Medulla oblongata (tissue), 1 donor: ENCODE measurements at regions not wholly inside any gene's neighbourhood (a gene's known extent, or its start where the extent isn't known, plus 50 kb on each side); places are given as distances from the start of the nearest gene placed in this dataset.

ENCODE experiments used
- DNase-seq: peaks from one replicate; pipeline ENCODE4 v3.0.0-alpha.2; 2015; ENCODE audit errors: extremely low spot score

DNA sequence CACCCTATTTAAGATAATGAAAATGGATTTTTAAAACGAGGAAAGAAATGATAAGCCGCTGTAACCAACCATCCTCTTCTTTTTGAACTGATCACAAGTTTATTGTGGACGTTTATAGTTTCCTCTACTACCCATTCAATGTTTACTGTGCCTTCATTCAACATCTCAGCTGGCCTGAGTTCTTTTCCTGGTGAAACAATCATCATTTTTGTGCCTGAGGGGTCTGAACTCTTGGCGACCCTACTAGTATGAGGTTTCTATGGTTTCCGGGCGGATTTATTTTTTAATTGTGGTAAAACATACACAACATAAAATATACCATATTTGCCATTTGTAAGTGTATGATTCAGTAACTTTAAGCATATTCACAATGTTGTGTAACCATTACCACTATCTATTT lies 100.7 kb downstream of the SPRY1 start:
- DNase-seq = no peak

DNA sequence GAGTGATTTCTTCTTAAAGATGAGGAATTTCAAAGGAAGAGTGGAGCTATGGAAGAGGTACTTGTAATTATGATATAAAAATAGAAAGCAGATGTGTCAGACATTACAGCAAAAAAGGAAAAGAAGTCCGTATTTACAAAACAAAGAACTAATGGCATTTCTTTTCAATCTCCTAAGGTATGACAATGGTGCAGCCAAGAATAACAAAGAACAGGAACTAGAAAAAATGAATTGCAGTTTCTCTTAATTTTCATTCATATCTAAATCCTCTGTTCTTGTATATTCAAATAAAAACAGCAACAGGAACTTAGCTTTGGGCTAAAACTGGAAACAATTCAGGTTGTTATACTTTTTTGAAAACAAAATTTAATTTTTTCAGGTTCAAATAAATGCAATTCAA lies 105.1 kb downstream of the SPRY1 start:
- DNase-seq = no peak

DNA sequence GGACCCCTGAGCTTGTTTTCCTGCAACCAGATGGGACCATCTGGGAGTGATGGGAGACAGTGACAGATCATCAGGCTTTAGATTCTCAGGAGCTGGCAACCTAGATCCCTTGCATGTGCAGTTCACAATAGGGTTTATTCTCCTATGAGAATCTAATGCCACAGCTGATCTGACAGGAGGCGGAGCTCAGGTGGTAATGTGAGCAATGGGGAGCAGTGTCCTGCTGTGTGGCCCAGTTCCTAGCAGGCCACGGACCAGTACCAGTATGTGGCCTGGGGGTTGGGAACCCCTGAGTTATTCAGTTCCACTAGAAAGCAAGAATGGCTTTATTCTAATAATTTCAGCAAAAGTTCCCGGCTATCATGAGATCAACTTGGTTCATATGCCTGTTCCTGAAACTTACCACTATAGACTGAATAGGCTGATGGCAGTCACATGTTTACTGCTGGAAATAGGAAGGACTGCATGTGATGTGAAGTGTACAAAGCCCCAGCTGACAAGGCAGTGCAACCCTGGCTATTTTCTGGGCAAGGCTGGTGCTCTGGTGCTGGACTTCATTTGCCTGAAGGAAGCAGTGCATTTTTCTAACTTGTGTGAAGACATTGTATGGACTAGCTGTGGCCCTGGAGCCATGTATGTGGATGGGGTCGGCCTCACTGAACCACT lies 107.2 kb downstream of the SPRY1 start:
- DNase-seq = peak; percentile 74

DNA sequence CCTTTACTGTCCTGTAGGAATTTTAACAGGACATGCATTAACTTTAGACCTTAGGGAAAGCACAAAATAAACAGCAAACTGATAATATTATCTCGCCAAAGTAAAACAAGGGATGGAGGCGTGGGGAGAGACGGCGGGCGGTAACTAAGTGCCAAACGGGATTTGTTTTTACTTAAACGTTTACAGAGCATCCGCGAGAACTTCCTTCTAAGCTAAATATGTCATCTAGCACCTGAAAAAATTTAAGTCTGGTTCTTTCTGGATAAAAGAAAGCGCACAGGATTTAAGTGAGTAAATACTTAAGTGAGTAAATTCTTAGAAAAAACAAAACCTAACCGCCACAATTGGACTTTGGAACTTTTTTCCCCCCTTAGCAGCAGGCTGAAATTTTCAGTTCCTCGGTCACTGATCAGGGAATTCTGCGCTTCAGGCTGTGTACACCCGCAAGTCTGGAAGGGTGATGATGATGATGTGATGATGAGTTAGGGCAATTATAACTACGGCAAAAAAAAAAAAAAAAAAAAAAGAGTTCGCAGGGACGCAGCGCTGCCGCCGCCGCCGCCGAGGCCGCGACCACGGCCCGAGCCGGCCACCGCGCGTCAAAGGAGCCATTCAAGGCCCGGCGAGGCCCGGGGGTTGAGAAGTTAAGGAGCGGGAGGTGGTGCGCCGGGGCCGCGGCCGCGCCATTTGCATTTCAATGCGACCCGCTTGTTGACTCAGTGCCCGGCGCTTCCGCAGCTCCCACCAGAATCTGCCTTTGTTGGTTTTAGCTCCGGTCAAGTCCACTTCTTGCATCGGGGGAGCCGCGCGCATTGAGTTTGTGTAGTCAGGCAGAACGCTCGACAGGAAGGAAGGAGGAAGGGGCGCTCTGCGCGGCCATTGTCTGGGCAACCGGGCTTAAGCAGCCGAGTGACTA lies 108.8 kb downstream of the SPRY1 start:
- DNase-seq = peak; percentile 65

DNA sequence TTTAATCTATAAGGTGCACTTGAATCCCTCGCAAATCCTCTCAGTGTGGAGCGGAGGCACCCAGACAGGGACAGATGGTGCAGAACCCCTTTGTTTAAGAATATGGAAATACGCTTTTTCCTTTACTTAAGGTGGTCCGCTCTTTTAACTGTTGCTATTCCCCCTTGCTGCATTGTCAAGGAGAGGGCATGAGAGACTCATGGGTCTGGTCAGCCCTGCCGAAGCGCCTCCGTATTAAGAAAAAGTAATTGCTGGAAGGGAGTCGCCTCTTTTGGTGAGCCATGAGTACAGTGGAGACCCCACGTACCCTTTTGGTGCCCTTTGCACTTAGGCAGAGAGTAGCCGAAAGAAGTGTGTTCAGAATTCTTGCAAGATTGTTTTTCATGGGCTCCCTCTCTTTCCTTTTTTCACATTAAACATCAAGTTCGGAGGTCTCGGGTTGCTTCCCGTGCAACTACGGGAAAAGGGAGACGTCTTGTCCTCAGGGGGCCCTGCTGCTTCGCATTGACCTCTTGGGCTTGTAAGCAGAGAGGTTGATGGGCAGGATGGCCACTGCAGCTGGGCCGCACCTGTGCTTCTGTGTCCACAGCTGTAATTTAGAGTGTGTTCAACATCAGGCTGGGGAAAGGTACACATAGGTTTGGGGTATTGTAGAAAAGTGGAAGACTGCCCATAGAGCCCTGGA lies 109.6 kb downstream of the SPRY1 start:
- DNase-seq = no peak

DNA sequence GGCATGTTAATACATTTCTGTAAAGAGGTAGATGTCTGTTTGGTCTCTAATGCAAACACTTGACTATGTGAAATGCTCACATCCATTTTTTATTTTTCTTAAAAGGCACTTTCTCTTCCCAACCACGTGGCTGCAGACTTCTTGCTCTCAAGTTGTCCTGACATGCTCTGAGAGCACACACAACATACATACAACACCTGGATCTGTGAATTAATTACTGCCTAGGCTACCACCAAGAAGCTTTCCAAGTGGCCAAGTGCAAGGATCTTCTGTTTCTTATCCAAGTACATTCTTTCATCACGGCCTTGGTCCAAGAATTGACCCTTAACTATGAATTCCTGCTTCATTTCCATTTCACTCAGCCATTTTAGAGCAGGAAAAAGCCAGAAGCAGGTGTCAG lies 110.8 kb downstream of the SPRY1 start:
- DNase-seq = no peak

DNA sequence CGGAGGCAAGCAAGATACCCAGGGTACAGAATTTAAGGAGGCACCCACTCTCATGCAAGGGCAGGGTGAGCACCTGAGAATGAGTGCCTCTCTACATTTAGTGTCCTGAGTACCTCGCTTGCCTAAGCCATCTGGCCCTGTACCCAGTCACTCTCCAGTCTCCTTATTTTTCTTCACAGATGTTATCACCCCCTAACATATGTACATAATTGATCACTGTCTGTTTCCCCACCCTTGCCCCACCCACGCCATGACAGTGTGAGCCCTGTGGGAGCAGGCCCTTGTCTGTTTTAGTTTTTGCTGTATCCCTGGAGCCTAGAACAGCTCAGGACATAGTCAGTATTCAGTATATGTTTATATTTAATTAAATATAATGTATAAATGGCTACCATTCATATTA lies 113.6 kb downstream of the SPRY1 start:
- DNase-seq = no peak

DNA sequence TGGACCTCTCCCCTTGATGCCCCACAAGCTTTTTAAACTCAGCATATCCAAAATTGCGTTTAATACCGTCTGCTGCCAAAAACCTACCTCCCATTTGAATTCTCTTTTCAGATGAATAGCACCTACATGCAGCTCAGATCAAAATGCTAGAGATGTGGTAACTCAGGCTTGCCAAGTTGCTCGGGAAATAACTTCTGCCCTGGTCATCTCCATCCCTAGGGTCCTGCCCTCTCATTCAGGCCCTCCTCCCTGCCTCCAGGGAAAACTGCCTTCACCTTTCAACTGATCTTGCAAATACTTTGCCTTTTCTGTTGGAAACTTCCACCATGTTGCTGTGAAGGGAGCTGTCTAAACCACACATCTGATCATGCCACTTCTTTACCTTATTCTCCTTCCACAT lies 114.1 kb downstream of the SPRY1 start:
- DNase-seq = no peak

DNA sequence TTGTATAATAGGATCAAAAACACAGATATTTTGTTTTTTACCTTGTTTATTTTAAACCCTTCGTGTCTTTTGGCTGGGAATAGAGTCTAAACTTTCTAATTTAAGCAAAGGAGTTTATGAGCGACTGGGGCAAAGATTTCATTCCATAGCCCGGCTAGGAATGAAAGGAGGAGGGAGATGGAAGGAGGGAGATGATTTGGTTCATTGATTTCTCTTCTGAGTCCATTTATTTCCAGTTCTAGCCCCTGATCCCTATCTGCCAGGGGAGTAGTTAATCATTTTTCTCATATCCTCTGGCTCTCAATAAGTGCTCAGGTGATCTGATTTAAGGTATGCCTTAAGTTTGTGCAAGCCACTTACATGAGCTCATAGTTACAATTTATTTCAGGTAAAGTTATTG lies 120.0 kb downstream of the SPRY1 start:
- DNase-seq = no peak

DNA sequence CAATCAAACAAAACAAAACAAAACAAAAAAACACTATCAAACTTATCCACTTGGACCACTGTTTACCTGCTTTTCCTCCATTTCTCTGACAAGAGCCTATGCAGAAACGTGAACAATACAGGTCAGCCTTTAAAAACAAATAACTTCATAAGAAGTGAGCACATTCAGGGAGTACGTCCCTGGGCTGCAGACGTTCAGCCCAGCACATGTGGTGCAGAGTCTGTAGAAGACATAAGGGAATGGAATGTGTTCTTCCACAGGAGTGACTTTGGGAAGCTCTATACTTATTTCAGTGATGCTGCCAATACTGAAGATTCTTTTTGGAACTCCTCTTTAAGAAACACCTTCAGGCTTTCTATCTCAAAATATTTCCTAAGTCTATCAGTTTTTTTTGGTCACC lies 120.6 kb downstream of the SPRY1 start:
- DNase-seq = no peak

DNA sequence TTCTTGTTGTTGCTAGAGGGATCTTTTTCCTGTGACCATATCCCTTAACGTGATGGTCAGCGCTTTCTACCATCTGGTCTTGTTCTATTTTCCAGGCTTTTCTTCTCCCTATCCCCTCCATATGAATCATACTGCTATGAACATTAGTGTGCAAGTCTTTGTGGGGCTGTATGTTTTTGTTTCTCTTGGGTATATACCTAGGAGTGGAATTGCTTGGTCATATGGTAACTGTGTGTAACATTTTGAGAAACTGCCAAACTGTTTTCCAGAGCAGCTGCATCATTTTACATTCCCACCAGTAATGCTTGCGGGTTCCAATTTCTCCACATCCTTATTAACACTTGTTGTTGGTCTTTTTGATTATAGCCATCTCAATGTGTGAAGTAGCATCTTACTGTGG lies 121.4 kb downstream of the SPRY1 start:
- no peak for DNase-seq

DNA sequence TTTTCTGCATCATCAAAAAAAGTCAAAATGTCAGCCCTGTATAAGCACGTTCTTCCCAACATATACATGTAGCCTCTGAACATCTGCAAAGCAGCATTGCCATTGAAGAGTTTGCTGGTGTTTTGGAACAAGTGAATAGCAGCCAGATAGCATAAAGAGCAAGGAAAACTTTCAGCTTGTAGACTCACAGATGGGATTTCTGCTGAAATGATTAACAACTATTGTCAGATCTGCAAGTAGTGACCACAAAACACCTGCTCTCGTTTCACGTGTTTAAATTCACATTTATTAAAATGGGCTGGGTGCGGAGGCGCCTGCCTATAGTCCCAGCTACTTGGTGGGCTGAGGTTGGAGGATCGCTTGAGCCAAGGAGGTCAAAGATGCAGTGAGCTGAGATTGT lies 123.7 kb downstream of the SPRY1 start:
- no peak for DNase-seq

DNA sequence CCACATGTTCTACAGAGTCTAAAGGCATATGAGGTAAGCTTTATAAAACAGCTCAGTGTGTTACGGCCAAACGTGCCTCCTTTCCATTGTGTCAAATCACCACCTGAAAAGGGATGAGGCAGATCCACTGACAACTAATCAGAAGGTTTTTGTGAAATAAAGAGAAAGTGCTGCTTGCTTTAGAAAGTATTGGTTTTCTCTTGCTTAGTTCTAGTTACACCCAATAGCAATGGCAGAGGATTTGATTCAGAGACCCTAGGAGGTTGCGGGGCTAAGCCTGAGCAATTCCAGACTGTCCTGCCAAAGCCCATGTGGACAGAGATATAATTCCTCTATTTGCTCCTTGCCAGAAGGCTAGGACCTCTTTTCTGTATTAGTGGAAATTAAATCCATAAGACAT lies 125.5 kb downstream of the SPRY1 start:
- no peak for DNase-seq

DNA sequence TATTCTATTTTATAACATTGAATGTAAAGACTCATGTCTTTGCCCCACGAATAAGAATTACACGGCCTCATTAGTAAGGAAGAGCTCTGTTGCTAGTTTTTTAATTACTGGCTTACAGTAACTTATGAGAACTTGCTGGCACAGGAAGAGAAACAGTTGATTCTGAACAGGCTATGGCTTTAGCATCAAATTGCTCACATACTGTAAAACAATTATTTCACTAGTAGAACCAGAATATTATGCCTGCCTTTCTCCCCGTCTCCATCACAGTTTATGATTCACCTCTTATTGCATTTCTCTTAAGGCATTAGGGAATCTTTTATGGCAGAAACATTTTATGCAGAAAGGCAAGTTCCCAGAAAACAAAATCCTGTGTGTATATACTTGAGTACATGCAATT lies 126.1 kb downstream of the SPRY1 start:
- DNase-seq = no peak

DNA sequence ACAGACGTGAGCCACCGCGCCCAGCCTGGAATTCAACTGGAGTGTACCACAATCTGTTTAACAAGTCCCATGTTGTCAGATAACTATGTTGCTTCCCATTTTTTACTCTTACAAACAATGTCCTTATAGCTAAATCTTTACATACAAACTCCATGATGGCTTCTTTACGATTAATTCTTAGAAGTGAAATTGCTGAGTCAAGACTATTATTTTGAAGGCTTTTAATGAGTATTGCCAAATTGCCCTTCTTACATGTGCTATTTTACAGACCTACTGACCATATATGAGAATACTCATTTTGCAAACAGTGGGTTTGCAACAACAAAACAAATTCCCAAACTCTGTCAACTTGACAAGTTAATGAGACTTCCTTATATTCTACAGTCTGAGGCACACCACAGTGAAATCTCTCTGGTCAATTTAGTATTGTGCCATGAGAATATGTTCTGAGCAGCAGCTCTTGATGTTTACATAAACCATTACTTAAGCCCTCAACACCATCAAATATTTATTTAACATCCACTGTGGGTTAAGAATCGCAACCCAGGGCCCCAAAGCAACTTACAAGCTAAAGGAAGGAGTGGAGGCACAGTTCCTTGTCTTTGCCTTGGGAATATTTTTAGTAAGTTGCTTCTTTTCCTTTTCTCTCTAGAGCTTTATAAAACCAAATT lies 128.5 kb downstream of the SPRY1 start:
- no peak for DNase-seq

DNA sequence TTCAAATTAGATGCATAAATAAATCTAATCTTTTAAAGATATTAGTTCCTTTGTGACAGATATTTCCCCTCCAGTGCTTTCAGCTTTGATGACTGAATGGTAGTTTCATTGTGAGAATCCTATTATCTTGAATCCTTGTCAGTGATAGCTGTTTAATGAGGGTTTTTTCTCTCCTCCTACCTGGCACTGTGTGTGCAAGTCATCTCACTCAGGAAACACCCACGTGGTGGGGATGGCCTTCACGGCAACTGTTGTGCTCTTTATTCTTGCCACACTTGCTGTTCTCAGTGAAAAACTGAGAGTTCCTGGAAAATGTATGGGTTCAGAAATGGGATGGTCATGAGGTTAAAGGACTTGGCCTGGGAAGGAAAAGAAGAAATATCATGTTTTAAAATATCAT lies 129.9 kb downstream of the SPRY1 start:
- DNase-seq = no peak

DNA sequence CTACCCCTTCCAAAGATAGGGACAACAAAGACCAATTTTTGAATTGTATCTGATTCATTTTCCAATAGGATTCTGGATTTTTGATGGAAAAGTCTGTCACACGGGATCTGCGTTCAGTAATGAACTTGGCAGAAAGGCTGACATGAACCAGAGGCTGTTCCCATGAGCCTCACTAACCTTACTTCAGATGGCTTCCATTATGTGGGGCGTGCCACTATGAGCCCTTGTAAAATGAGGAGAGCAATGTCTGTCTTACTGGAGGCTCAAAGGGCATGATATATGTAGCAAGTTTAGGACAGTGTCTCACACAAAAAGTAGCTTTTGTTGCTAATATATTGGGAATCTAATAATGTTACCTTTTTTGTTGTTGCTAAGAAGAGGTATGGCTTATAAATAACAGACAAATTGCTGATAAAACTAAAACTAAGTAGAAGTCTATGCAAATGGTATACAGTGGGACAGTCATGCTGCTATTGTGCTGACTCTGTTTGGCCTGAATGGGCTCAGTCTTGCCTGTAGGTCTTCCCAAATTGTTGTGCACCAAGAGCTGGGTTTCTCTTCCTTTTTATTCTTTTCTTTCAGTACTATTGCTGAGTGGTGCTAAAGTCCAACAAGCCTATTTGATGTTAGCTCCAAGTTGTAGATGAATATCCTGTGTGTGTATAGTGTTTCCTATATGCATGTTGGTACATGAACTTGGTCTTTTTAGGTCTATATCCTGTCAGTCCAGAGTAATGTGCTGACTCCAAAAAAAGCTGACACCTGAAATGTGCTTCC lies 132.1 kb downstream of the SPRY1 start:
- no peak for DNase-seq

DNA sequence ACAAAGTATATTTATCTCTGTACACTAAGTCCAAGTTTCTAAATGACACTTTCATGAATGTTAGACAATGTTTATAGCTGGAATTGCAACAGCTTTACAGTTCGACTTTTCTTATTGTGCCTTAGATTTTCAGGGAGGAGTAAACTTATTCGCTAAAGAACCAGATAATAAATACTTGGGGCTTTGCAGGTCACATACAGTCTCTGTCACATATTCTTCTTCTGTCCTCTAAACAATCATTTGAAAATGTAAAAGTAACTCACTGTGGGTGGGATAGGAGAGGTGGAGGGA lies 132.6 kb downstream of the SPRY1 start:
- no peak for DNase-seq

DNA sequence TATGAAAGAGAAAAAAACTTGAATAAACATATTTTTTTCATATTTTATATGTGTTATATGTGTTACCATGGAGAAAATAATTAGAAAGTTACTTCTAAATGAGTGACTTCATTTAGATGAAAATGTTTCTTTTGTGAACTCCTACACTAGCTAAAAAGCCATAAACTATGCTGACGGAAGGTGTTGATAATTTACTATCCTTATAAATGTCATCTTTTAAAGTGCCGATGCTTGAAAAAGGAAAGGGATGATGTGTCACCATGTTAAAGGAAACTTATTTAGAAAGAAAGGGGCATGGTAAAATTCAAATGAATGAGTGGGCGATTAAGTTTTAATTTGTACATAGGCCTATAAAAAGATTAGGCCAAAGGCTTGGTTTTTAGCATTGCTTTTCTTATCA lies 133.8 kb downstream of the SPRY1 start:
- no peak for DNase-seq

DNA sequence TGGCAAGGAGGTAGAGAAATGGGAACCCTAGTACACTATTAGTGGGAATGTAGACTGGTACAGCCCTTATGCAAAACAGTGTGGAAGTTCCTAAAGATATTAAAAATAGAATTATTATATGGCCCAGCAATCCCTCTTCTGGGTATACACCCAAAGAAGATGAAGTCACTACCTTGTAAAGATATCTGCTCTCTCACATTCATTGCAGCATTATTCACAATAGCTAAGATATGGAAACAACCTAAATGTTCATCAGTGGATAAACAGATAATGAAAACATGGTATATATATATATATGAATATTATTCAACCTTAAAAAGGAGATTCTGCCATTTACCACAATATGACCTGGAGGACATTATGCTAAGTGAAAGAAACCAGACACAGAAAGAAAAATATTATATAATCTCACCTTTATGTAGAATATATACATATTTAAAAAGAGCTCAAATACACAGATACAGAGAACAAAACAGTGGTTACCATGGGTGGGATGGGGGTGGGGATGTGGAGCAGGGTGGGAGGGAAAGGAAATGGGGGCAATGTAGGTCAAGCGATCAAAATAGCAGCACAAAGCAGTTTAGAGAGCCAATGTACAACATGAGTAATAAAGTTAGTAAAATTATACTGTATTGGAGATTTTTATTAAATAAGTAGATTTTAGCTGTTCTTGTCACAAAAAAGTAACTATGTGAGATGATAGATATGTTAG lies 138.6 kb downstream of the SPRY1 start:
- DNase-seq = no peak

DNA sequence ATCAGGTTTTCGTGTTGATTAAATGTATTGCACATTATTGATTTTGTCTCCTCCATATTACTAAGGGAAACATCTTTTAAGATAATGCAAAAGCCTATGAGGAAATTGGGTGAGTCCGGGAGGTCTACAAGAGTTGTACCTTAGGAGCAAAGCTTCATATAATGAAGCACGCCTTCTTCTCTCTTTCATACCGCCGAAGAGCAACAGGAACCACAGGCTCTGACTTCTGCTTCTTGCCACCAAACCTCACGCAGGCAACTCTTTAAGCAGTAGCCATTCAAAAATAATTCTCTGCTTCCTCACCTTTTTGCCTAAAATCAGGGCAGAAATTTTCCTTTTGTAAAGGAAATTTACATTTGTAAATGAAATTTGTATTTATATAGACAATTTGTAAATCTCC lies 139.6 kb downstream of the SPRY1 start:
- DNase-seq = peak; percentile 17
